Stimulated activated CD8-positive, alpha-beta memory T cell treated with anti-CD3 and anti-CD28 coated beads, Interleukin-2, amount 100 ng/mL, for 48 hours (primary cell): ENCODE measurements at regions not wholly inside any gene's neighbourhood (a gene's known extent, or its start where the extent isn't known, plus 50 kb on each side); places are given as distances from the start of the nearest gene placed in this dataset.
"Not testable (repeated sequence)": the region's sequence is repeated elsewhere in the genome, so short reads cannot be mapped to it uniquely, and the experiment has no call there.

ENCODE experiments used
- DNase-seq, 2 donors: peaks; one replicate each; pipeline ENCODE4 v3.0.0-alpha.2; 2020; ENCODE audit warnings: low read depth in 2 of 2

DNA sequence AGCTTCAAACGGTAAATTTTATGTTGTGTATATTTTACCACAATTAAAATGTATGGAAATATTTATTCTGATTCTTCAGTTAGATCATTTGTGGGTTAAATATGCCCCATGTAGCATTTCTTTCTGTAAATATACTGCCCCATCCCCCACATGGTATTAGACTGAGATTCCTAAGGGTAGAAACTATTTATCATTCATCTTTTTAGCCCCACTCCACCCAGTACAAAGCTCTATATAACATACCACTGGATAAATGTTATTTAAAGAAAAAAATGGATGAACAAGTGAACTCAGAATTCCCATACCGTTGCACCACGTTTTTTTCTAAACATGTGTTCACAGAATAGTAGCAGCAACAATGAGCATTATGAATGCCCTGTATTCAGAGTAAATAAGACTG lies 234.0 kb upstream of the IRF2BP2 start:
- DNase-seq, result no peak

DNA sequence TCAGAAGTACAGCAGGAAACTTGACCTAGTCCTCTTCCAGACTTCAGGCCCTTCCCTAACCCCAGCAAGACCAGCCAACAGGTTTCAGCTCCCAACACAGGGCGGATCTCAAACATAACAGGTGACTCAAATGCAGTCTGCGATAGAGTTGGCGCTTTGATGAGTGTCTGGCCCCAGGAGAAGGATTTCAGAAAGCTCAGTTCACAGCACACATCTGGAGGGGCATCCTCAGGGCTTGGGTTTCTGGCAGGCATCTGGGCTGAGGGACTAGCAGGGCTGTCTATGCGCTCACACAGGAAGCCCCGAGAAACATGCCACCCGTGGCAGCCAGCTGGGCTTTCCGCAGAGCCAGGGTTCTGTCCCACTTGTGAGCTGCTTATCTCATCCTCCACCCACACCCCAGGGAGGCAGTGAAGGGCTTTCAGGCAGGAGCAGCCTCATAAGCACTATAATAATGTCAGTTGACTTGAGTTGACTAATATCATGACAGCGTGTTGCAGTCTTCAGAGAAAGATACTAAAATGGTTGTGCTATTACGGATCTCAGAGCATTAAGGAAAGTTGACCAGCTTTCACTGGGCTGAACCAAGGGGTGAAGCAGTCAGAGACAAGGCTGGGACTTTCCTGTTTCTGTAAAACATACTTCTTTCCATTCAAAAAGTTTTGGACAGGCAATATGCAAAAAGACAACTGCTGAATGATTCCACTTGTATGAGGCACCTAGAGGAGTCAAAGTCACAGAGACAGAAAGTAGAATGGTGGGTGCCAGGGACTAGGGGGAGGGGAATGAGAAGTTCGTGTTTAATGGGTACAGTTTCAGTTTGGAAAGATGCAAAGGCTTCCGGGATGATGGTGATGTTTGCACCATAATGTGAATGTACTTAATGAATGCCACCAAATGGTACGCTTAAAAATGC lies 233.0 kb upstream of the IRF2BP2 start:
- peak; percentile 73 to 74 for DNase-seq

- DNase-seq, result no peak
These were observed 231.8 kb upstream of the IRF2BP2 start for GRCh38 chr1:234841710-234842231.

GRCh38 chr1:234841281-234841680 lies 231.3 kb upstream of the IRF2BP2 start:
- DNase-seq, result no peak

DNA sequence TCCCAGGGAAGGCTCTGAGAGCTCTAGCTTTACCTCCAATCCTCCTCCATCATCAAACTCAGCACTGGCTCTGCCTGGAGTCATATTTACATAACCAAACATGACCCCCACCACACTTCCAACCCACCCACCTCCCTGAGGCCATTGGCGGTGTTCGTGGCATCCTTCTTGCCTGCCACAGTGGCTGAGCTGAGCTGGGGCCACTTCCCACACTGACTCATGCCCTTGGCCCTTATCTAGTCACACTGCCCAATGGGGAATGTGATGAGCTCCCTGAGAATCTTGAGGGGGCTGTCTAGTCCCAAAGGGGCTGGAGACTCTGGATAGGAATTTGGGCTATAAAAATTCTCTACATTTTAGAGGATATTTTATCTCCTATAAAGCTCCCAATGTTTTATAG lies 230.9 kb upstream of the IRF2BP2 start:
- DNase-seq, result no peak

GRCh38 chr1:234840253-234840652 lies 230.3 kb upstream of the IRF2BP2 start:
- DNase-seq, result no peak

GRCh38 chr1:234839663-234840062 lies 229.7 kb upstream of the IRF2BP2 start:
- no peak for DNase-seq

GRCh38 chr1:234838820-234839219 lies 228.8 kb upstream of the IRF2BP2 start:
- no peak for DNase-seq

GRCh38 chr1:234838182-234838581 lies 228.2 kb upstream of the IRF2BP2 start:
- no peak for DNase-seq

GRCh38 chr1:234837713-234838112 lies 227.7 kb upstream of the IRF2BP2 start:
- DNase-seq, result no peak

DNA sequence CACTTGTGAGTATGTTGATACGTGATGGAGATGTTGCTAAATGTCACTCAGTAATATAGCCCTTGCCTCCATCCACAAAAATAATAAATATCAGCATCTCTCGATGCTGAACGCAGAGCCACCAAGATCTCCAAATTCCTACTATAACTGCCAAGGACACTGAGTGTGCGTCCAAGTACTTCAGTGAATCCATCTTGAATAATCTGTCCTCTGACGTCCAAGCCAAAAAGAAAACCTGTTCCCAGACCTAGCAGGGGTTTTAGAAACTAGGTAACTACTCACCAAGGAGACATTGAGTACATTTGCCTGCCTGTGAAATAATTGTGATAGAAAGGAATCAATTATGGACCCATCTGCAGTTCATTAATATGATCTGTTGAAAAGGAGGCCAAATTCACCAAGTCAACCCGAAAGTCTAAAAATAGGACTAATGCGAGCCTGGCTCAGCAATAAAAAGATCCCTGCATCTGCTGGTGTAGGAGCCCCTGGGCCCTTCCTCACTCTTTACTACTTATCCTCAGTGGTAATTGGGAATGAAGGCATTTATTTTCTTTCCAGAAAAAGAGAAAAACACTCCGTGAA lies 226.9 kb upstream of the IRF2BP2 start:
- DNase-seq, result no peak

- DNase-seq, result no peak
These were observed 226.2 kb upstream of the IRF2BP2 start for GRCh38 chr1:234836045-234836681.

DNA sequence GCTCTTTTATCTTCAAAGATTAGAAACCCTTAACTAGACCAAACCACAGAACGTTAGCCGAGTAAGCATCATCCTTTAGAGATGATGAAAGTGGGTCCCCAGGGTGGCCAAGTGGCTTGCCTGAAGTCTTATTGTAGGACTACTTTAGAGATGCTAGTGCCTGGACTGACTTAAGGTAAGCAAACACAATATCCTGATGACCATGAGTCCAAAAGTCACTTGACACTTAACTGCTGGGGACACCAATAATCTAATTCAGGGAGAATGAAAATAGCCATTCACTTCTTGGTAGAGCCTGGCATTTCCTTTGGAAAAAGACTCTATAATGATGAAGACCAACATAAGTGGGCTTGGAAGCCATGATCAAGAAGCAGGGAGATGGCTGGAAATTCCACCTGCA lies 225.3 kb upstream of the IRF2BP2 start:
- no peak for DNase-seq

GRCh38 chr1:234833646-234834045 lies 223.7 kb upstream of the IRF2BP2 start:
- no peak for DNase-seq

DNA sequence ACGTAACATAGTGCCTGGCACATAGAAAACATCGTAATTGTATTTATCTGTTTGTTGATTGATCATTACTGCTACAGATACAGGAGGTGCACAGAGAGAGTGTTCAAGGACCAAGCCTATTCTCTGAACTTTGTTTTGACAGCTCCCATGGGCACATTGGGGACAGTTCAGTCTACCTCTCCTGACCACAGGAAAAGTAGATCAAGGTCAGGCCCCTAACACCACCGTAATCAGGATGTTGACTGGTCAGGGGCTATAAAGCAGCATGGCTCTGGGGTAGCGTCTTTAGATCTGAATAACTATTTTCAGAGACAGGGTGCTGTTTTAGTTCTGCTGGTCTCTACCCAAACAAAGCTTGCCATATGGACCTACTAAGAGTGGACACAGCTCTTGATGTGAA lies 223.1 kb upstream of the IRF2BP2 start:
- no peak for DNase-seq

DNA sequence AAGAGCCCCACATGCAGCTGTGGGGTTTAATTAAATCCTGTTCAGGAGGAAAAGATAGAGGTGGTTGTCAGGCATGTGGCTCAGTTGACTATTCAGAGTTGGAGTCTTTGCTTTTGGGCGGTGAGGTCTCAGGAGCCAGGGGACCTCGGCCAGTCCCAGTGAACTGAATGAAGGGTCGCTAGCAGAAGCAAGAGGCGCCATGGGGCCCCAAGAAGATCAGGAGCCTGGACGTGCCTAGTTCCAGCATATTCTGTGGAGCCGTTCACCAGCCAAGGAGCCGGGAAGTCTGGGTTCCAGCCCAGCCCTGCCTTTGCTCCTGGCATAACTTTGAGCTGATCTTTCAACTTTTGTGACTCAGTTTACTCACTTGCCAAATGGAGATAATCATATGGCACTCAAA lies 217.7 kb upstream of the IRF2BP2 start:
- no peak for DNase-seq

GRCh38 chr1:234827181-234827580 lies 217.2 kb upstream of the IRF2BP2 start:
- DNase-seq, result no peak

DNA sequence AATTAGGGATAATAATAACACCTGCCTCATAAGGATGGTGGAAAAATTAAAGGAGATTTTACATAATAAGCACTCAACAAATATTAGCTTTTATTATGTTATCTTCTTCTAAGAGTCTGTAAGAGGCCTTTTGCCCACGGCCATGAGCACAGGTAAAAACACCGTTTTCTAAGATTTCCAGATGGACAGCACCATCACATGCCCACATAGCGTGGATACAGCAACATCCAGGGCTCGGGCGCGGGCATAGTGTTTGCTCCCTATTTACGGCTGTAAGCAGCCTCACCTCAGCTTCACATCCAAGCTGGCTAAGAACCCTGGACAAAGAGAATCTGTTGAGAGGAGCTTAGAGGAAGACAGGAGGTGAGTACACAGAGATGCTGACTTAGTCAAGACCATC lies 216.4 kb upstream of the IRF2BP2 start:
- DNase-seq, result no peak

- DNase-seq, result no peak
These were observed 215.7 kb upstream of the IRF2BP2 start for GRCh38 chr1:234825498-234826165.

DNA sequence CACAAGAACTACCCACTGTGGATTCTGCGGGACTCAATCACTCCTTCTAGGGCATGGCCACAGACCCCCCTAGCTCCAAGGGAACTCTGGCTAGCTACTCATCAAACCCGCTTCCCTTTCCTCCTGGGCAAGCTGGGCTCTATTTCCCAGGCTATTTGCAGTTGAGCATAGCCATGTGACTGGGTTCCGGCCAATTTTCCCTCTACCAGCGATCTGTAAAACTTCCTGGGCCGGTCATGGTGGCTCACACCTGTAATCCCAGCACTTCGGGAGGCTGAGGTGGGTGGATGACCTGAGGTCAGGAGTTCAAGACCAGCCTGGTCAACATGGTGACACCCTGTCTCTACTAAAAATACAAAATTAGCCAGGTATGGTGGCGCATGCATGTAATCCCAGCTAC lies 214.9 kb upstream of the IRF2BP2 start:
- DNase-seq, result not testable (repeated sequence)

DNA sequence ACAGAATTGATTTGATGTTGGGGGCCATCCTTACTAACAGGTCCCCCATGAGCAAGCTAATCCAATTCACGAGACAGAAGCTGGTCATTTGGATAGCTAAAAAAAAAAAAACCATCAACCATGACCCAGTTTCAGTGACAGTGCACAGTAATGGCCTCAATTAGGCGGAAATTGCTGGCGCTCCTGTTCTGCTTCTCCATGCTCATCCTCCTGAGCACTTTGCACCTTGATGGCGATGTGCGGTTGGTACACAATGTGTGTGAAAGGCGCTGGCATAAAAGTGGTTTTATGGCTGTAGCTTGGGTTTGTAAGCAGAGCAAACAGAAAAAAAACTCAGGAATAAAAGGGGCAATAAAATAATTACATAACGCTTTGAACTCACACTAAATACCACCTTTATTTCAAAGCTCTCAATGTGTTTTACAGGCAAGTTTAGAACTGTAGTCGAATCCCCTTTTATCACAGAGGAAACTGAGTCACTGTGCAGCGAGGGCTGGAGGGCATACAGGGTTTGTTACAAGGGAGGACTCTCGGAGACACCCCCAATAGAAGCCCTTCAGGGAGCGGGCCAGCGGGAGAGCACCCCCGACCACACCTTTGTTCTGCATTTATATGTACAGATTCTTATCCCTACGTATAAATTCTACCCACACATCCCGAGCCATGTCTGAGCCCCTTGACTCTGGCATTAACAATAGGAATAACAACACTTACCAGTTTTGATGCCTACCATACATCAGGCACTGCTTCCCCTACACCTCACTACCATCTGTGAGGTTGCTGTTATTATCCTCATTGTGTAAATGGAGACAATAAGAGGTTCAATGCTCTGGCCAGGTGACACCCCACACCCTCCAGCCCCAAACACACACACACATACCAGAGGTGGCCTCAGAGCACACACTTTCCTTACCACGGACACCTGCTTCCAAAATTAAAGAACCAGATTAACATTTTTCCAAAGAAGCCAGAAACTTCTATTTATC lies 213.5 kb upstream of the IRF2BP2 start:
- no peak for DNase-seq
